MCF 10A (cell line): ENCODE measurements at regions not wholly inside any gene's neighbourhood (a gene's known extent, or its start where the extent isn't known, plus 50 kb on each side); places are given as distances from the start of the nearest gene placed in this dataset.

ENCODE experiments used
- BruUV-seq: library from RNA; stranded (reverse); fragments of 400-500 nt; replicated peaks from 2 replicates; lab custom pipeline; 2021; lab: Mats Ljungman, UMichigan
- CTCF ChIA-PET: fragments of 300-600 bp; sonication (Branson Sonifier 250); formaldehyde crosslinking; extraction: SDS; loops from one replicate; lab custom pipeline; 2021; ENCODE audit warnings: antibody characterized with exemption, inconsistent platforms; lab: Yijun Ruan, JAX
- POLR2A ChIA-PET: fragments of 300-600, 350-650 bp; sonication (Branson Sonifier 250); formaldehyde crosslinking; extraction: SDS; loops from one replicate; lab custom pipeline; 2020; ENCODE audit warnings: antibody characterized with exemption, inconsistent platforms; lab: Yijun Ruan, JAX
- DNase-seq: peaks from one replicate; pipeline ENCODE4 v3.0.0-alpha.2; 2018; ENCODE audit not compliant: unreplicated experiment
- H3K27ac Mint-ChIP-seq: one replicate; pipeline ENCODE4 v1.8.0; 2022; ENCODE audit warnings: mild to moderate bottlenecking, low read depth, mixed read lengths; ENCODE audit not compliant: unreplicated experiment
- H3K27me3 Mint-ChIP-seq: one replicate; pipeline ENCODE4 v1.8.0; 2022; ENCODE audit warnings: mixed read lengths; ENCODE audit not compliant: insufficient read depth, unreplicated experiment
- H3K36me3 Mint-ChIP-seq: one replicate; pipeline ENCODE4 v1.8.0; 2022; ENCODE audit warnings: mild to moderate bottlenecking, moderate library complexity, mixed read lengths; ENCODE audit not compliant: insufficient read depth, unreplicated experiment
- H3K4me1 Mint-ChIP-seq: one replicate; pipeline ENCODE4 v1.8.0; 2022; ENCODE audit warnings: mixed read lengths; ENCODE audit not compliant: insufficient read depth, unreplicated experiment
- H3K4me3 Mint-ChIP-seq: one replicate; pipeline ENCODE4 v1.8.0; 2022; ENCODE audit warnings: mild to moderate bottlenecking, moderate library complexity, mixed read lengths; ENCODE audit not compliant: unreplicated experiment
- H3K9me3 Mint-ChIP-seq: one replicate; pipeline ENCODE4 v1.8.0; 2022; ENCODE audit warnings: mixed read lengths; ENCODE audit not compliant: unreplicated experiment
- CTCF ChIP-seq: fragments of 200-600 bp; IDR thresholded peaks from one replicate; pipeline ENCODE4 v1.8.0; 2022; ENCODE audit warnings: antibody characterized with exemption, mild to moderate bottlenecking; ENCODE audit not compliant: unreplicated experiment
- intact Hi-C: fragments of 100-400 bp; cut with micrococcal nuclease; formaldehyde crosslinking; loops from 2 replicates; pipeline ENCODE4 v1.14.1; 2022

- no peaks in the 10 kb centered on the region for H3K36me3 Mint-ChIP-seq
- CTCF ChIA-PET = no interaction called here
- POLR2A ChIA-PET = no interaction called here
- H3K4me1 Mint-ChIP-seq = no peaks in the 10 kb centered on the region
- H3K9me3 Mint-ChIP-seq = no peaks in the 10 kb centered on the region
- TF ChIP-seq CTCF = no peak
- no peak for DNase-seq
- H3K27me3 Mint-ChIP-seq = no peaks in the 10 kb centered on the region
- intact Hi-C loops = no loop called here
- no peak overlapping the region for H3K4me3 Mint-ChIP-seq
- no peak overlapping the region for H3K27ac Mint-ChIP-seq
- BruUV-seq = no TSS peak
Observed at GRCh38 chr4:138103597-138104283, 138.4 kb downstream of the SLC7A11 start.

GRCh38 chr4:138099385-138099784 lies 142.8 kb downstream of the SLC7A11 start:
- Mint-ChIP-seq H3K4me3 (no peak overlapping the region), H3K27me3 (no peaks in the 10 kb centered on the region), H3K27ac (no peak overlapping the region), H3K4me1 (no peaks in the 10 kb centered on the region), H3K36me3 (no peaks in the 10 kb centered on the region), H3K9me3 (no peaks in the 10 kb centered on the region)
- ChIA-PET POLR2A (interaction anchor here (1.4 kb wide), 1 partner anchor 9 kb away, joined by 3 read pairs; no protein-coding TSS in a partner anchor), CTCF (interaction anchor here (0.6 to 2.2 kb wide), 3 partner anchors 9 to 838 kb away, joined by 3 to 17 read pairs (median 3); no protein-coding TSS in a partner anchor)
- no peak for TF ChIP-seq CTCF
- intact Hi-C loops = loop anchor here (10.0 kb wide), 1 partner anchor 815 kb away; no protein-coding TSS in a partner anchor
- BruUV-seq = no TSS peak
- no peak for DNase-seq

DNA sequence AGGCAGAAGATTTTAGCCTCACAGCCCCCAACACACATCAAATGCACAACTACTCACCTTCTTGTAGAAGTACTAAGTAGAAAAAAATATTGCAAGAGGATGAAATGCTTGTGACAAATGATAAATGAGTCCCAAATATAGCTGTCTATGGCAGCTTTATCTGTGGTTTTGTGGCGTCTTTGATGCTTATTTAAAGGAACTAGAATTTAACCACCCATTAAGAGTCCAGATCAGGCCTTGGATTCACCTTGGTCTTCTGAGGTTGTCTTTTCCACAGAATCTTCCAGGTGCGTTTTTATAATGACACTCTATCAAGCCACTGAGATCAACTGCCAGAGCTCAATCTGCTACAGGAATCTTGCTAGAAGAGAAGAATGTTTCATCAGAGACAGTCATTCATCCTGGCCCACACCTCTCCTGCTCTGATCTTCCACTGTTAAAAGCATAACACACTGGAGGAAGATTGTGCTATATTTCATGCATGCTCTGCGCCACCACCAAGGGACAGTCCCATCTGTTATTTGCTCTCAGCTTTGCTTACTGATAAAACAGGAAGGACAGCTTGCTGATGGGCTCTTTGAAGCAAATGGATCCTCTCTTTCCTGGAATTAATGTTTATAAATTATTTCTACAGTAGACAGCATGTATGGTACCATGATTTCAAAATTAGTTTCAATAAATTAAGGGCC lies 144.1 kb downstream of the SLC7A11 start:
- H3K27ac Mint-ChIP-seq = no peak overlapping the region
- H3K27me3 Mint-ChIP-seq = no peaks in the 10 kb centered on the region
- H3K4me1 Mint-ChIP-seq = no peaks in the 10 kb centered on the region
- POLR2A ChIA-PET = interaction anchor here (0.5 kb wide), 1 partner anchor 56 kb away, joined by 3 read pairs; no protein-coding TSS in a partner anchor
- TF ChIP-seq CTCF = no peak
- intact Hi-C loops = loop anchor here (10.0 kb wide), 1 partner anchor 813 kb away; no protein-coding TSS in a partner anchor
- no peaks in the 10 kb centered on the region for H3K36me3 Mint-ChIP-seq
- CTCF ChIA-PET = interaction anchor here (1.5 to 2.2 kb wide), 2 partner anchors 8 to 278 kb away, joined by 3 to 17 read pairs; no protein-coding TSS in a partner anchor
- H3K4me3 Mint-ChIP-seq = no peak overlapping the region
- no peak for DNase-seq
- H3K9me3 Mint-ChIP-seq = no peaks in the 10 kb centered on the region
- BruUV-seq = no TSS peak
